Stimulated activated CD4-positive, alpha-beta T cell treated with anti-CD3 and anti-CD28 coated beads, TNF-alpha, amount 100 ng/mL, for 24 hours (primary cell): ENCODE measurements at regions not wholly inside any gene's neighbourhood (a gene's known extent, or its start where the extent isn't known, plus 50 kb on each side); places are given as distances from the start of the nearest gene placed in this dataset.
"Not testable (repeated sequence)": the region's sequence is repeated elsewhere in the genome, so short reads cannot be mapped to it uniquely, and the experiment has no call there.

Source experiments
- DNase-seq, 3 experiments: peaks; one replicate each; pipeline ENCODE4 v3.0.0-alpha.2; 2020; ENCODE audit warnings: low read depth in 3 of 3

GRCh38 chr6:135555550-135555949 is 58.0 kb upstream of the AHI1 start:
- DNase-seq = no peak

GRCh38 chr6:135557582-135557981 is 60.0 kb upstream of the AHI1 start:
- DNase-seq = no peak

- DNase-seq = not testable (repeated sequence)
Observed at GRCh38 chr6:135565605-135566004, 68.1 kb upstream of the AHI1 start.

GRCh38 chr6:135566311-135567068 is 69.0 kb upstream of the AHI1 start:
- no peak for DNase-seq

GRCh38 chr6:135567375-135568083 is 70.0 kb upstream of the AHI1 start:
- DNase-seq = no peak

- DNase-seq = peak in 1 of 3 experiments; percentile 42
Observed at GRCh38 chr6:135568379-135568778, 70.8 kb upstream of the AHI1 start.

GRCh38 chr6:135572051-135572450 is 74.5 kb upstream of the AHI1 start:
- no peak for DNase-seq

GRCh38 chr6:135575629-135576028 is 78.1 kb upstream of the AHI1 start:
- DNase-seq = no peak

GRCh38 chr6:135576055-135576454 is 78.5 kb upstream of the AHI1 start:
- DNase-seq = no peak

GRCh38 chr6:135577059-135577538 is 79.6 kb upstream of the AHI1 start:
- no peak for DNase-seq

- DNase-seq = no peak
Observed at GRCh38 chr6:135578976-135579375, 81.4 kb upstream of the AHI1 start.

- no peak for DNase-seq
Observed at GRCh38 chr6:135581211-135581610, 83.7 kb upstream of the AHI1 start.

- DNase-seq = no peak
Observed at GRCh38 chr6:135583256-135583761, 85.8 kb upstream of the AHI1 start.

GRCh38 chr6:135586388-135586787 is 88.8 kb upstream of the AHI1 start:
- DNase-seq = no peak

GRCh38 chr6:135586844-135587243 is 89.3 kb upstream of the AHI1 start:
- peak in 1 of 3 experiments; percentile 16 for DNase-seq

- no peak for DNase-seq
Observed at GRCh38 chr6:135592276-135592675, 94.7 kb upstream of the AHI1 start.

GRCh38 chr6:135594000-135594399 is 96.5 kb upstream of the AHI1 start:
- no peak for DNase-seq

- no peak for DNase-seq
Observed at GRCh38 chr6:135600086-135600702, 102.7 kb upstream of the AHI1 start.

GRCh38 chr6:135600931-135601330 is 103.4 kb upstream of the AHI1 start:
- no peak for DNase-seq

- DNase-seq = no peak
Observed at GRCh38 chr6:135601857-135602256, 104.3 kb upstream of the AHI1 start.

GRCh38 chr6:135603249-135603648 is 105.7 kb upstream of the AHI1 start:
- DNase-seq = no peak

- no peak for DNase-seq
Observed at GRCh38 chr6:135604035-135604860, 106.7 kb upstream of the AHI1 start.
